H1 (cell line): ENCODE measurements at regions not wholly inside any gene's neighbourhood (a gene's known extent, or its start where the extent isn't known, plus 50 kb on each side); places are given as distances from the start of the nearest gene placed in this dataset.

Experiments
- CHD7 ChIP-seq: fragments of 300-600 bp; sonication (generic); IDR thresholded peaks from 2 replicates; pipeline ENCODE4 v1.7.1; 2012; ENCODE audit warnings: low read length, moderate library complexity, mild to moderate bottlenecking, inconsistent platforms; ENCODE audit not compliant: insufficient replicate concordance
- EZH2 ChIP-seq: fragments of 200-600 bp; sonication (generic); IDR thresholded peaks from 2 replicates; pipeline ENCODE4 v1.7.1; 2012; ENCODE audit warnings: low read depth, mild to moderate bottlenecking, moderate library complexity, low read length, inconsistent platforms; ENCODE audit not compliant: severe bottlenecking
- MAX ChIP-seq: IDR thresholded peaks from 2 replicates; pipeline ENCODE4 v1.6.1; 2012; ENCODE audit warnings: inconsistent platforms
- POLR2A ChIP-seq, 2 experiments: IDR thresholded peaks; 1 replicate in 1 of 2; 2 replicates in 1 of 2; pipeline ENCODE4 v1.6.1; 2011; ENCODE audit warnings: low read depth in 2 of 2, low read length in 2 of 2, mild to moderate bottlenecking in 2 of 2; ENCODE audit errors: control extremely low read depth in 1 of 2
- POLR2AphosphoS5 ChIP-seq: IDR thresholded peaks from 2 replicates; pipeline ENCODE4 v1.6.1; 2011; ENCODE audit warnings: low read depth, low read length
- SP2 ChIP-seq: IDR thresholded peaks from 2 replicates; pipeline ENCODE4 v1.6.1; 2012; ENCODE audit warnings: mild to moderate bottlenecking, low read length, inconsistent platforms
- USF2 ChIP-seq: IDR thresholded peaks from 2 replicates; pipeline ENCODE4 v1.6.1; 2011; ENCODE audit warnings: low read length, improper control_type of control experiment
- TF ChIP-seq, protein P1 (sequence below), 3 experiments: IDR thresholded peaks; 1 replicate in 2 of 3; 2 replicates in 1 of 3; pipeline versions ENCODE4 v1.5.1 to v1.6.1; 2011; ENCODE audit warnings: low read length in 3 of 3, mild to moderate bottlenecking in 3 of 3, inconsistent platforms in 2 of 3, low read depth in 1 of 3, moderate library complexity in 1 of 3; ENCODE audit not compliant: insufficient read depth in 1 of 3; ENCODE audit errors: control extremely low read depth in 1 of 3

GRCh38 chr13:80463673-80464352 lies 122.9 kb upstream of the SPRY2 start:
- no peak for TF ChIP-seq MAX
- TF ChIP-seq, protein P1, sequence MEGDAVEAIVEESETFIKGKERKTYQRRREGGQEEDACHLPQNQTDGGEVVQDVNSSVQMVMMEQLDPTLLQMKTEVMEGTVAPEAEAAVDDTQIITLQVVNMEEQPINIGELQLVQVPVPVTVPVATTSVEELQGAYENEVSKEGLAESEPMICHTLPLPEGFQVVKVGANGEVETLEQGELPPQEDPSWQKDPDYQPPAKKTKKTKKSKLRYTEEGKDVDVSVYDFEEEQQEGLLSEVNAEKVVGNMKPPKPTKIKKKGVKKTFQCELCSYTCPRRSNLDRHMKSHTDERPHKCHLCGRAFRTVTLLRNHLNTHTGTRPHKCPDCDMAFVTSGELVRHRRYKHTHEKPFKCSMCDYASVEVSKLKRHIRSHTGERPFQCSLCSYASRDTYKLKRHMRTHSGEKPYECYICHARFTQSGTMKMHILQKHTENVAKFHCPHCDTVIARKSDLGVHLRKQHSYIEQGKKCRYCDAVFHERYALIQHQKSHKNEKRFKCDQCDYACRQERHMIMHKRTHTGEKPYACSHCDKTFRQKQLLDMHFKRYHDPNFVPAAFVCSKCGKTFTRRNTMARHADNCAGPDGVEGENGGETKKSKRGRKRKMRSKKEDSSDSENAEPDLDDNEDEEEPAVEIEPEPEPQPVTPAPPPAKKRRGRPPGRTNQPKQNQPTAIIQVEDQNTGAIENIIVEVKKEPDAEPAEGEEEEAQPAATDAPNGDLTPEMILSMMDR (IDR thresholded peaks at IDR 0.05; ENCODE audit: control extremely low read depth in 1 of 3, insufficient read depth in 1 of 3, low read depth in 1 of 3, low read length in 3 of 3): no peak
- no peak for TF ChIP-seq POLR2A (IDR thresholded peaks at IDR 0.05; ENCODE audit: control extremely low read depth in 1 of 2, low read depth in 2 of 2, low read length in 2 of 2)
- TF ChIP-seq CHD7: no peak
- no peak for TF ChIP-seq SP2
- TF ChIP-seq EZH2: no peak
- no peak for TF ChIP-seq POLR2AphosphoS5
- TF ChIP-seq USF2: no peak
